Upper lobe of left lung (tissue), 6 donors: ENCODE measurements at regions not wholly inside any gene's neighbourhood (a gene's known extent, or its start where the extent isn't known, plus 50 kb on each side); places are given as distances from the start of the nearest gene placed in this dataset.

Source experiments
- ATAC-seq, 2 donors: fragments of 200-7000 bp; cut with Tn5 transposase; one replicate each; pipeline ENCODE4 v1.9.1; 2022; ENCODE audit warnings: mild to moderate bottlenecking in 2 of 2, moderate library complexity in 2 of 2; ENCODE audit not compliant: low FRiP score in 2 of 2
- DNase-seq, 2 donors: peaks; one replicate each; pipeline ENCODE4 v3.0.0-alpha.2; 2019 to 2020
- H3K27ac ChIP-seq, 4 donors: fragments of 200-600 bp; sonication (generic); one replicate each; pipeline ENCODE4 v1.5.1; 2016 to 2019
- H3K27me3 ChIP-seq, 4 donors: fragments of 200-600 bp; sonication (generic); one replicate each; pipeline ENCODE4 v1.5.1; 2017 to 2019
- H3K36me3 ChIP-seq, 4 donors: fragments of 200-600 bp; sonication (generic); one replicate each; pipeline ENCODE4 v1.5.1; 2016 to 2019
- H3K4me1 ChIP-seq, 4 donors: fragments of 200-600 bp; sonication (generic); one replicate each; pipeline ENCODE4 v1.5.1; 2018 to 2019
- H3K4me3 ChIP-seq, 4 donors: fragments of 200-600 bp; sonication (generic); one replicate each; pipeline ENCODE4 v1.5.1; 2017 to 2019; ENCODE audit warnings: mild to moderate bottlenecking in 2 of 4, moderate library complexity in 1 of 4
- H3K9me3 ChIP-seq, 4 donors: fragments of 200-600 bp; sonication (generic); one replicate each; pipeline ENCODE4 v1.5.1; 2018 to 2019
- EP300 ChIP-seq, 4 donors: sonication (generic); formaldehyde crosslinking; IDR thresholded peaks; one replicate each; pipeline ENCODE4 v1.5.1; 2017; ENCODE audit warnings: antibody characterized with exemption in 4 of 4, control low read depth in 2 of 4
- POLR2A ChIP-seq, 4 donors: fragments of 450-650 bp; IDR thresholded peaks; one replicate each; pipeline ENCODE4 v1.5.1; 2016 to 2017; ENCODE audit warnings: antibody characterized with exemption in 4 of 4, mild to moderate bottlenecking in 2 of 4
- POLR2AphosphoS5 ChIP-seq, 2 donors: sonication (generic); formaldehyde crosslinking; IDR thresholded peaks; one replicate each; pipeline ENCODE4 v1.5.1; 2017; ENCODE audit warnings: antibody characterized with exemption in 2 of 2
- WGBS, 2 donors: methylation state at CpG; one replicate each; pipeline ENCODE4 v1.1.5; 2017 to 2018; 5-methylcytosine and 5-hydroxymethylcytosine counted together
- TF ChIP-seq, protein P1 (sequence below), 6 experiments: fragments of 450-650 bp in 4 of 6; fragments of 200-600 bp in 2 of 6; sonication (generic) in 2 of 6; IDR thresholded peaks; one replicate each; pipeline ENCODE4 v1.5.1; 2016 to 2019; ENCODE audit warnings: antibody characterized with exemption in 6 of 6
- donor health status: DM: no; HTN: no; CAD: no; lungs with moderate emphysema.
- donor health status: DM: no; HTN: yes; CAD: no; lungs with severe emphysema.

DNA sequence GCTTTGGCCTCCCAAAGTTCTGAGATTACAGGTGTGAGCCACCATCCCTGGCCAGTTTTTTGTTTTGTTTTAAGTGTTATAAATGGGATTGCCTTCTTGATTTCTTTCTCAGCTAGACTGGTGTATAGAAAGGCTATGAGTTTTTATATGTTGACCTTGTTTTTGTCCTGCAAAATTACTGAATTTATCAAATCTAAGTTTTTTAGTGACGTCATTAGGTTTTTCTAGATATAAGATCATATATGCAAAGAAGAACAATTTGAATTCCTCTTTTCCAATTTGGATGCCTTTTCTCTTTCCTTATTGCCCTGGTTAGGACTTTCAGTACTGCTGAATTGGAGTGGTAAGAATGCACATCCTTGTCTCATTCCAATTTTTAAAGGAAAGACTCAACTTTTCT, 81.3 kb upstream of the MOCS1 start:
- ATAC-seq (no peak), DNase-seq (no peak)
- WGBS, 2 donors, result 94 to 100% methylated on average over 1 of the region's 1 CpG
- H3K9me3 ChIP-seq, result peaks cover 0 to 5% (median 1%) of the 10 kb centered on the region in 4 donors
- TF ChIP-seq POLR2A (IDR thresholded peaks at IDR 0.05), result no peak
- TF ChIP-seq, protein P1, sequence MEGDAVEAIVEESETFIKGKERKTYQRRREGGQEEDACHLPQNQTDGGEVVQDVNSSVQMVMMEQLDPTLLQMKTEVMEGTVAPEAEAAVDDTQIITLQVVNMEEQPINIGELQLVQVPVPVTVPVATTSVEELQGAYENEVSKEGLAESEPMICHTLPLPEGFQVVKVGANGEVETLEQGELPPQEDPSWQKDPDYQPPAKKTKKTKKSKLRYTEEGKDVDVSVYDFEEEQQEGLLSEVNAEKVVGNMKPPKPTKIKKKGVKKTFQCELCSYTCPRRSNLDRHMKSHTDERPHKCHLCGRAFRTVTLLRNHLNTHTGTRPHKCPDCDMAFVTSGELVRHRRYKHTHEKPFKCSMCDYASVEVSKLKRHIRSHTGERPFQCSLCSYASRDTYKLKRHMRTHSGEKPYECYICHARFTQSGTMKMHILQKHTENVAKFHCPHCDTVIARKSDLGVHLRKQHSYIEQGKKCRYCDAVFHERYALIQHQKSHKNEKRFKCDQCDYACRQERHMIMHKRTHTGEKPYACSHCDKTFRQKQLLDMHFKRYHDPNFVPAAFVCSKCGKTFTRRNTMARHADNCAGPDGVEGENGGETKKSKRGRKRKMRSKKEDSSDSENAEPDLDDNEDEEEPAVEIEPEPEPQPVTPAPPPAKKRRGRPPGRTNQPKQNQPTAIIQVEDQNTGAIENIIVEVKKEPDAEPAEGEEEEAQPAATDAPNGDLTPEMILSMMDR (IDR thresholded peaks at IDR 0.05), result no peak
- no peak for TF ChIP-seq EP300 (IDR thresholded peaks at IDR 0.05)
- no peak for TF ChIP-seq POLR2AphosphoS5 (IDR thresholded peaks at IDR 0.05)
- no peaks in the 10 kb centered on the region for H3K36me3 ChIP-seq
- H3K27ac ChIP-seq, result no peak overlapping the region
- no peaks in the 10 kb centered on the region for H3K27me3 ChIP-seq
- no peaks in the 10 kb centered on the region for H3K4me1 ChIP-seq
- H3K4me3 ChIP-seq, result no peak overlapping the region

DNA sequence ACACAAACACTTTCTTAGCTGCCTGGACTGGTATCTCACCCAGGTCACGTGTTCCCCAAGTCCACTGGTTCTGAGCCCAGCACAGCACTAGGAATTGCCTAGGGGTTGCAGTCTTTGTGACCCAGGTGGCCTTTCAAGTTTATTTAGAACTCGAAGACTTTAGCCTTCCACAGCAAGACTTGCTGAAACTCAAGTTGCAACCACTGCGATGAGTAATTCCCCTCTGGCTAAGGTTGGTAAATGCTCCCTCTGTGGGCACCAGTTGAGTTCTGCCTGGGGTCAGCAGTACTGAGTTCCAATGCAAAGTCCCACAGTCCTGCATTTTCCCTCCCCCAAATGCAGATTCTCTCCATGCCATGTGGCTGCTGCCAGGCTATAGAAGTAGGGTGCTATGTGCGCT, 77.6 kb upstream of the MOCS1 start:
- Histone ChIP-seq H3K27ac (no peak overlapping the region), H3K4me1 (no peaks in the 10 kb centered on the region), H3K27me3 (no peaks in the 10 kb centered on the region), H3K36me3 (no peaks in the 10 kb centered on the region), H3K9me3 (peaks cover 0 to 5% (median 1%) of the 10 kb centered on the region in 4 donors), H3K4me3 (no peak overlapping the region)
- ATAC-seq, result no peak
- WGBS, 2 donors, result 90 to 91% methylated on average over 4 of the region's 4 CpGs
- no peak for TF ChIP-seq POLR2A (IDR thresholded peaks at IDR 0.05)
- no peak for TF ChIP-seq POLR2AphosphoS5 (IDR thresholded peaks at IDR 0.05)
- TF ChIP-seq, protein P1 (IDR thresholded peaks at IDR 0.05), result no peak
- no peak for TF ChIP-seq EP300 (IDR thresholded peaks at IDR 0.05)
- DNase-seq, result no peak

DNA sequence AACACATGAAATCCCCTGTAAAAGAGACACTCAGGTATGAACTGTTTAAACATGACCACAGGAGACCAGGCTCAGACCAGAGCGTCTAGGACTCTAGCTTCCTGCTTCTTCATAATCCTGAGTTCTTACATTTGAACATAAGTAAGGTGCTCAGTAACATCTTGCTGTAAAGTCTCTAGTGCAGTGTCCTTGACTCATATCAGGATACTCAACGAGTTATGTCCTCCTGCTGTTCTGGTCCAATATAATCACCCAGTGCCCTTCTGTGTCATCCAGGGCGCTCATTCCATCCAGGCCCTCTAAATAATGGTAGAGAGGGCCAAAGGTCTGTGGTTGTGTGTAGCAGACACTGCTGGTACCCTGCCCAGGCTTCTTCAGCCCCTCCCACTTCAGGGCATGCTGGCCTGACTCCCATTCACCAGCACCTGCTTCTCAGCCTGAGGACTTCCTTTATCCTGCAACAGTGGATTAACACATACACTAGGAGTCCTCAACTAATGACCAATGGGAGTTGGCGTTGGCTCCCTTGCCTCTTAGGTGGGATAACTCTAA, 66.8 kb upstream of the MOCS1 start:
- DNase-seq (no peak), ATAC-seq (no peak)
- WGBS, 2 donors, result 66 to 78% methylated on average over 4 of the region's 4 CpGs
- H3K9me3 ChIP-seq, result peaks cover 0 to 17% (median 10%) of the 10 kb centered on the region in 4 donors
- no peaks in the 10 kb centered on the region for H3K27me3 ChIP-seq
- no peak overlapping the region for H3K27ac ChIP-seq
- no peak overlapping the region for H3K4me3 ChIP-seq
- no peaks in the 10 kb centered on the region for H3K4me1 ChIP-seq
- no peaks in the 10 kb centered on the region for H3K36me3 ChIP-seq
- TF ChIP-seq, protein P1 (IDR thresholded peaks at IDR 0.05), result no peak
- no peak for TF ChIP-seq POLR2AphosphoS5 (IDR thresholded peaks at IDR 0.05)

DNA sequence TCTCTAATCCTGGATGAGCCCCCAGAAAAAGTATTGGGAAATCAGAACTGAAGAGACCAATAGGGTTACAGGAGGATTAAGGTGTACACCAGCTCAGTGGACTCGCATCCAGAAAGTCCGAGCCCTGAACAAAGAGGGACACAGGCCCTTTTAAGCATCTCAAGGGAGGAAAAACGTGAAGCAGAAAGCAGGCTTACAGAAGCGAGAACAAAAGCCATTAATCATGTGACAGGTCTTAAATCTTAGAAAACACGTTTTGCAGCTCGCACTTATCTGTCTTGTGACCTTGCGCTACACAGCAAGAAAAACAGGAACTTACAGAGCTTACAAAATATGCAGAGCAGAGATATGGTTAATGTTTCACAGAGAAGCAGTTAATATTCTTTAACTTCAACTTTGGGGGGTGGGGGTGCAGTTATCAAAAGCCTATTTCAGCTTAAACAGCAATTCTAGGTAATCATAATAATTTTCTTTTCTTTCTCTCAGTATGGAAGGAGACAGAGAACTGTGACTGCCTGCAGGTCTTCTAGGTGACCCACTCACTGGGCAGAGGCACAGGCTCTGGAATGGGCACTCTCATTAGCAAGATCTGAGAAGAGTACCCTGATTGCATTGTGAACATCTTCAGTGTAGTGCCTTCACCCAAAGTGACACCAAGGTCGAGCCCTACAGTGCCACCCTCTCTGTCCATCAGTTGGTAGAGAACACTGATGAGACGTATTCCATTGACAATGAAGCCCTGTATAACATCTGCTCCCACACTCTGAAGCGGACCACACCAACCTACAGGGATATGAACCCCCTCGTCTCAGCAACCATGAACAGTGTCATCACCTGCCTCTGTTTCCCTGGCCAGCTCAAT, 65.0 kb upstream of the MOCS1 start:
- Histone ChIP-seq H3K27me3 (no peaks in the 10 kb centered on the region), H3K36me3 (no peaks in the 10 kb centered on the region), H3K4me1 (no peaks in the 10 kb centered on the region), H3K27ac (no peak overlapping the region), H3K9me3 (peaks cover 0 to 17% (median 10%) of the 10 kb centered on the region in 4 donors), H3K4me3 (no peak overlapping the region)
- DNase-seq (no peak), ATAC-seq (no peak)
- TF ChIP-seq POLR2AphosphoS5 (IDR thresholded peaks at IDR 0.05) (no peak), EP300 (IDR thresholded peaks at IDR 0.05) (no peak), POLR2A (IDR thresholded peaks at IDR 0.05) (no peak)
- TF ChIP-seq, protein P1 (IDR thresholded peaks at IDR 0.05), result no peak
- WGBS, 2 donors, result 60 to 63% methylated on average over 11 of the region's 11 CpGs
